Keratinocyte (primary cell): ENCODE measurements at regions not wholly inside any gene's neighbourhood (a gene's known extent, or its start where the extent isn't known, plus 50 kb on each side); places are given as distances from the start of the nearest gene placed in this dataset.

Source experiments
- CTCF ChIP-seq, 3 experiments: IDR thresholded peaks in 1 of 3; conservative IDR thresholded peaks in 1 of 3; optimal IDR thresholded peaks in 1 of 3; 2 replicates in 2 of 3; 3 replicates in 1 of 3; pipeline versions ENCODE3 to v1.5.1; 2011; ENCODE audit warnings: low read length in 3 of 3, mild to moderate bottlenecking in 3 of 3, moderate library complexity in 2 of 3, control low read depth in 1 of 3, inconsistent platforms in 1 of 3; ENCODE audit not compliant: insufficient read depth in 2 of 3; ENCODE audit errors: extremely low read depth in 1 of 3
- EZH2 ChIP-seq: IDR thresholded peaks from one replicate; pipeline ENCODE4 v1.6.1; 2012; ENCODE audit warnings: inconsistent platforms, mild to moderate bottlenecking, low read length, moderate library complexity

- TF ChIP-seq CTCF (optimal IDR thresholded peaks at IDR 0.05 in 1 of 3, IDR thresholded peaks at IDR 0.05 in 1 of 3, conservative IDR thresholded peaks at IDR 0.05 in 1 of 3; ENCODE audit: extremely low read depth in 1 of 3, insufficient read depth in 2 of 3, low read length in 3 of 3) (no peak), EZH2 (no peak)
Measured at GRCh38 chr16:79972053-79972704, 371.6 kb upstream of the MAF start.
